Chondrocyte (in vitro differentiated cells): ENCODE measurements at regions not wholly inside any gene's neighbourhood (a gene's known extent, or its start where the extent isn't known, plus 50 kb on each side); places are given as distances from the start of the nearest gene placed in this dataset.

Experiments used
- DNase-seq: peaks from one replicate; pipeline ENCODE4 v3.0.0; 2021; ENCODE audit warnings: mixed read lengths, low spot score
- H3K27ac Mint-ChIP-seq: one replicate; pipeline ENCODE4 v1.8.0; 2021; ENCODE audit warnings: mild to moderate bottlenecking, moderate library complexity, mixed read lengths; ENCODE audit not compliant: unreplicated experiment
- H3K27me3 Mint-ChIP-seq: 2 replicates; pipeline ENCODE4 v1.8.0; 2021; ENCODE audit warnings: low read depth, mixed read lengths
- H3K36me3 Mint-ChIP-seq: 2 replicates; pipeline ENCODE4 v1.8.0; 2021; ENCODE audit warnings: low read depth, mixed read lengths
- H3K4me1 Mint-ChIP-seq: 2 replicates; pipeline ENCODE4 v1.8.0; 2021; ENCODE audit warnings: low read depth, mild to moderate bottlenecking, mixed read lengths
- H3K4me3 Mint-ChIP-seq: one replicate; pipeline ENCODE4 v1.8.0; 2021; ENCODE audit warnings: mild to moderate bottlenecking, moderate library complexity, mixed read lengths; ENCODE audit not compliant: unreplicated experiment
- H3K9me3 Mint-ChIP-seq: 2 replicates; pipeline ENCODE4 v1.8.0; 2021; ENCODE audit warnings: low read depth, mixed read lengths
- TF ChIP-seq, protein P1 (sequence below): fragments of 200-600 bp; sonication (generic); IDR thresholded peaks from 2 replicates; pipeline ENCODE4 v1.5.0; 2021; ENCODE audit warnings: antibody characterized with exemption, mild to moderate bottlenecking, moderate library complexity

DNA sequence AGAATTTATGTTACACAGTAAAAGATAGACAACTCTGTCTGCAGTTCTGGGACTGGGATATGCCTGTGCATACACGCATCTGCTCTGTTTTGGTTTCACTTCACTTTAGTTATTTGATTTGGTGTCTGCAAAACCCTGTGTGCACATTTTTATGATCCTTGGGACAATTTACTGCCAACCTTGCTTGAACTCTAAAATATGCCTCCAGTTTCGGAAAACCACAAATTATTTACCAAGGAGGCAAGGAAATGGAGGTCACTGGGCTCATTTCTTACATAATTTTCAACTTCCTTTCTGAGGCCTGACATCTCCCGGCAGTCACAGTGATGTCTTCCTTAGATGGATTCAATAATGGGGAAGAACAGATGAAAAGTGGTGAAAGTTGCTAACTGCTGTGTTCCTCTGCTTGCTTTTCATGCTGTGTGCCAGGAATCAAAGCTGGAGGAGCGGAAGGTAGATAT, 61.2 kb upstream of the TAF11L2 start:
- Mint-ChIP-seq H3K27ac (no peak overlapping the region), H3K27me3 (no peaks in the 10 kb centered on the region), H3K36me3 (no peaks in the 10 kb centered on the region), H3K4me3 (no peak overlapping the region), H3K9me3 (peaks cover 13% of the 10 kb centered on the region), H3K4me1 (peaks cover 13% of the 10 kb centered on the region)
- no peak for DNase-seq
- TF ChIP-seq, protein P1, sequence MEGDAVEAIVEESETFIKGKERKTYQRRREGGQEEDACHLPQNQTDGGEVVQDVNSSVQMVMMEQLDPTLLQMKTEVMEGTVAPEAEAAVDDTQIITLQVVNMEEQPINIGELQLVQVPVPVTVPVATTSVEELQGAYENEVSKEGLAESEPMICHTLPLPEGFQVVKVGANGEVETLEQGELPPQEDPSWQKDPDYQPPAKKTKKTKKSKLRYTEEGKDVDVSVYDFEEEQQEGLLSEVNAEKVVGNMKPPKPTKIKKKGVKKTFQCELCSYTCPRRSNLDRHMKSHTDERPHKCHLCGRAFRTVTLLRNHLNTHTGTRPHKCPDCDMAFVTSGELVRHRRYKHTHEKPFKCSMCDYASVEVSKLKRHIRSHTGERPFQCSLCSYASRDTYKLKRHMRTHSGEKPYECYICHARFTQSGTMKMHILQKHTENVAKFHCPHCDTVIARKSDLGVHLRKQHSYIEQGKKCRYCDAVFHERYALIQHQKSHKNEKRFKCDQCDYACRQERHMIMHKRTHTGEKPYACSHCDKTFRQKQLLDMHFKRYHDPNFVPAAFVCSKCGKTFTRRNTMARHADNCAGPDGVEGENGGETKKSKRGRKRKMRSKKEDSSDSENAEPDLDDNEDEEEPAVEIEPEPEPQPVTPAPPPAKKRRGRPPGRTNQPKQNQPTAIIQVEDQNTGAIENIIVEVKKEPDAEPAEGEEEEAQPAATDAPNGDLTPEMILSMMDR = no peak

DNA sequence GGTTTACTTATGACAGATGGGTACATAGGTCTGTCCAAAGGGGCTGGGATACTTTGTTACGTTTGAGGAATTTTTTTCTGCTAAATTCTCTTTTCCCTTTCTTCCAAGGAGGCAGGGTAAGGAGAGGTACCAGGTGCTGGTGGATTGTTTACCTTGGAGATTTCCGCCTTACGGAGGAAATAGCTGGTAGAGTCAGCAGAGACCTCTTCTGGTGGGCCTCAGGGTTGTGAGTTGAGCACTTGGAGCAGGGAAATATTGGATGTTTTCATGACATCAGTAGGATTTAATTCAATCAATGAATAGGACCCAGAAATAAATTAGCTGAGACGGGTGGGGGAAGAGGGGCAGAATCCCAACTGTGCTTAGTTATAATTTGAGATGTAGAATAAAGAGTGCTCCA, 60.0 kb upstream of the TAF11L2 start:
- no peaks in the 10 kb centered on the region for H3K27me3 Mint-ChIP-seq
- no peak for DNase-seq
- H3K4me1 Mint-ChIP-seq = peaks cover 13% of the 10 kb centered on the region
- no peak overlapping the region for H3K4me3 Mint-ChIP-seq
- TF ChIP-seq, protein P1 = no peak
- H3K9me3 Mint-ChIP-seq = peaks cover 13% of the 10 kb centered on the region
- no peak overlapping the region for H3K27ac Mint-ChIP-seq
- H3K36me3 Mint-ChIP-seq = no peaks in the 10 kb centered on the region

GRCh38 chr5:17439956-17440355, 58.1 kb upstream of the TAF11L2 start:
- Mint-ChIP-seq H3K4me1 (peaks cover 17% of the 10 kb centered on the region), H3K9me3 (peaks cover 13% of the 10 kb centered on the region), H3K27me3 (no peaks in the 10 kb centered on the region)

GRCh38 chr5:17440766-17441165, 57.3 kb upstream of the TAF11L2 start:
- Mint-ChIP-seq H3K4me3 (no peak overlapping the region), H3K27me3 (no peaks in the 10 kb centered on the region), H3K27ac (no peak overlapping the region), H3K36me3 (no peaks in the 10 kb centered on the region), H3K9me3 (peaks cover 13% of the 10 kb centered on the region), H3K4me1 (peaks cover 17% of the 10 kb centered on the region)
- no peak for DNase-seq
- TF ChIP-seq, protein P1 = no peak

More at GRCh38 chr5:17439956-17440355, 58.1 kb upstream of the TAF11L2 start:
- Mint-ChIP-seq H3K27ac (no peak overlapping the region), H3K4me3 (no peak overlapping the region), H3K36me3 (no peaks in the 10 kb centered on the region)
- TF ChIP-seq, protein P1 = no peak
- DNase-seq = no peak

GRCh38 chr5:17441351-17441750, 56.7 kb upstream of the TAF11L2 start:
- H3K9me3 Mint-ChIP-seq = peaks cover 13% of the 10 kb centered on the region
- no peaks in the 10 kb centered on the region for H3K36me3 Mint-ChIP-seq
- peaks cover 14% of the 10 kb centered on the region for H3K4me1 Mint-ChIP-seq
- TF ChIP-seq, protein P1 = no peak
- no peak for DNase-seq
- no peak overlapping the region for H3K27ac Mint-ChIP-seq
- H3K27me3 Mint-ChIP-seq = no peaks in the 10 kb centered on the region
- no peak overlapping the region for H3K4me3 Mint-ChIP-seq
